ENCODE measurements at regions not wholly inside any gene's neighbourhood (a gene's known extent, or its start where the extent isn't known, plus 50 kb on each side); places are given as distances from the start of the nearest gene placed in this dataset.

GRCh38 chr1:9422321-9422720 lies 116.9 kb upstream of the SLC25A33 start:
- TF ChIP-seq CTCF (IDR thresholded peaks at IDR 0.05) (no peak), POLR2A (IDR thresholded peaks at IDR 0.05) (no peak)

Measured in prostate gland (tissue), 2 donors.